ENCODE measurements at regions not wholly inside any gene's neighbourhood (a gene's known extent, or its start where the extent isn't known, plus 50 kb on each side); places are given as distances from the start of the nearest gene placed in this dataset.

GRCh38 chr1:182288749-182289604 is 102.6 kb downstream of the GLUL start (continued):
- no peak for TF ChIP-seq ZBTB14 (CRISPR knock-in tag; IDR thresholded peaks at IDR 0.05)
- TF ChIP-seq ZNF18 (CRISPR knock-in tag; IDR thresholded peaks at IDR 0.05; ENCODE audit: insufficient replicate concordance) = peak; percentile 60
- no peak for TF ChIP-seq MTA1 (CRISPR knock-in tag; IDR thresholded peaks at IDR 0.05; ENCODE audit: borderline replicate concordance)
- no peak for TF ChIP-seq GRHL1 (CRISPR knock-in tag; conservative IDR thresholded peaks at IDR 0.05)
- TF ChIP-seq ZNF333 (CRISPR knock-in tag; IDR thresholded peaks at IDR 0.05; ENCODE audit: borderline replicate concordance) = no peak
- TF ChIP-seq JUNB (CRISPR knock-in tag; IDR thresholded peaks at IDR 0.05; ENCODE audit: borderline replicate concordance) = no peak
- TF ChIP-seq THAP9 (CRISPR knock-in tag; IDR thresholded peaks at IDR 0.05; ENCODE audit: borderline replicate concordance) = no peak
- TF ChIP-seq ZBED4 (CRISPR knock-in tag; IDR thresholded peaks at IDR 0.05; ENCODE audit: borderline replicate concordance) = no peak
- TF ChIP-seq MXD3 (CRISPR knock-in tag; IDR thresholded peaks at IDR 0.05) = no peak
- peak; percentile 24; the same call in 1 of the 2 replicates for TF ChIP-seq ZNF607 (CRISPR knock-in tag; IDR thresholded peaks at IDR 0.05; ENCODE audit: borderline replicate concordance)
- TF ChIP-seq ZNF597 (CRISPR knock-in tag; IDR thresholded peaks at IDR 0.05) = no peak
- no peak for TF ChIP-seq ZNF563 (CRISPR knock-in tag; IDR thresholded peaks at IDR 0.05)
- TF ChIP-seq TOE1 (CRISPR knock-in tag; IDR thresholded peaks at IDR 0.05) = no peak
- no peak for TF ChIP-seq NFRKB (IDR thresholded peaks at IDR 0.05)
